CD4-positive, alpha-beta T cell (primary cell): ENCODE measurements at regions not wholly inside any gene's neighbourhood (a gene's known extent, or its start where the extent isn't known, plus 50 kb on each side); places are given as distances from the start of the nearest gene placed in this dataset.

Source experiments
- ATAC-seq: fragments of 200-7000 bp; cut with Tn5 transposase; one replicate; pipeline ENCODE4 v1.10.0; 2022; ENCODE audit warnings: mild to moderate bottlenecking; ENCODE audit not compliant: poor library complexity
- CTCF ChIA-PET: fragments of 350-600 bp; sonication (Branson Sonifier 250); formaldehyde crosslinking; loops from one replicate; lab custom pipeline; 2021; ENCODE audit warnings: antibody characterized with exemption, inconsistent platforms; lab: Charles Lee
- POLR2A ChIA-PET: fragments of 350-600 bp; sonication (Branson Sonifier 250); formaldehyde crosslinking; loops from one replicate; lab custom pipeline; 2021; ENCODE audit warnings: antibody characterized with exemption, inconsistent platforms; lab: Charles Lee
- DNase-seq, 14 experiments: peaks; one replicate each; pipeline ENCODE4 v3.0.0-alpha.2; 2013 to 2020; ENCODE audit warnings: mixed read lengths in 2 of 14
- H3K27ac ChIP-seq, 2 donors: one replicate each; pipeline versions ENCODE4 v1.5.1 to v1.7.0; 2013; ENCODE audit warnings: low read length in 2 of 2, low read depth in 1 of 2, mild to moderate bottlenecking in 1 of 2
- H3K27me3 ChIP-seq, 2 experiments: 1 replicate in 1 of 2; 2 replicates in 1 of 2; pipeline versions ENCODE4 v1.6.1 to v1.7.0; 2013; ENCODE audit warnings: low read length in 2 of 2, control low read depth in 1 of 2, mild to moderate bottlenecking in 1 of 2, moderate library complexity in 1 of 2; ENCODE audit not compliant: insufficient read depth in 2 of 2, control insufficient read depth in 1 of 2
- H3K36me3 ChIP-seq: one replicate; pipeline ENCODE4 v1.6.1; 2013; ENCODE audit warnings: low read length, control low read depth; ENCODE audit not compliant: insufficient read depth
- H3K4me1 ChIP-seq: one replicate; pipeline ENCODE4 v1.6.1; 2013; ENCODE audit warnings: low read length, control low read depth; ENCODE audit not compliant: insufficient read depth
- H3K4me3 ChIP-seq: one replicate; pipeline ENCODE4 v1.5.1; 2013; ENCODE audit warnings: mild to moderate bottlenecking, low read length, moderate library complexity
- H3K9me3 ChIP-seq, 2 experiments: 1 replicate in 1 of 2; 2 replicates in 1 of 2; pipeline versions ENCODE4 v1.6.1 to v1.7.0; 2013; ENCODE audit warnings: low read length in 2 of 2, mild to moderate bottlenecking in 2 of 2, control low read depth in 1 of 2, moderate library complexity in 1 of 2; ENCODE audit not compliant: control insufficient read depth in 1 of 2, insufficient read depth in 1 of 2
- H3K27ac Mint-ChIP-seq: one replicate; pipeline ENCODE4 v1.8.0; 2020; ENCODE audit warnings: mixed read lengths
- H3K27me3 Mint-ChIP-seq: one replicate; pipeline ENCODE4 v1.8.0; 2021; ENCODE audit warnings: mixed read lengths
- H3K36me3 Mint-ChIP-seq: one replicate; pipeline ENCODE4 v1.8.0; 2021; ENCODE audit warnings: low read depth, mixed read lengths
- H3K4me1 Mint-ChIP-seq: one replicate; pipeline ENCODE4 v1.8.0; 2021; ENCODE audit warnings: low read depth, mixed read lengths
- H3K4me3 Mint-ChIP-seq: one replicate; pipeline ENCODE4 v1.8.0; 2020; ENCODE audit warnings: mild to moderate bottlenecking, mixed read lengths
- H3K9me3 Mint-ChIP-seq: one replicate; pipeline ENCODE4 v1.8.0; 2020; ENCODE audit warnings: mixed read lengths
- CTCF ChIP-seq: fragments of 200-600 bp; IDR thresholded peaks from one replicate; pipeline ENCODE4 v1.8.0; 2022; ENCODE audit warnings: antibody characterized with exemption, mild to moderate bottlenecking
- intact Hi-C, 2 experiments: fragments of 100-400 bp; cut with DNase I in 1 of 2; cut with micrococcal nuclease in 1 of 2; formaldehyde crosslinking; loops; one replicate each; pipeline versions ENCODE4 v1.15.1 to v1.9.0; 2023 to 2025; cut with DNase I, micrococcal nuclease

GRCh38 chr2:176687944-176688343 lies 418.7 kb downstream of the MTX2 start:
- POLR2A ChIA-PET, result no interaction called here
- H3K4me1 ChIP-seq, result no peaks in the 10 kb centered on the region
- H3K27ac Mint-ChIP-seq, result no peak overlapping the region
- no peak overlapping the region for H3K27ac ChIP-seq
- peaks cover 36% of the 10 kb centered on the region for H3K27me3 Mint-ChIP-seq
- ATAC-seq (no peak), DNase-seq (no peak)
- intact Hi-C loops, result no loop called here
- no peaks in the 10 kb centered on the region for H3K9me3 Mint-ChIP-seq
- no peak for TF ChIP-seq CTCF
- peaks cover 10 to 11% of the 10 kb centered on the region in 2 experiments for H3K27me3 ChIP-seq
- no peaks in the 10 kb centered on the region for H3K36me3 ChIP-seq
- no peak overlapping the region for H3K4me3 ChIP-seq
- no peaks in the 10 kb centered on the region for H3K9me3 ChIP-seq
- H3K4me3 Mint-ChIP-seq, result no peak overlapping the region
- no peaks in the 10 kb centered on the region for H3K36me3 Mint-ChIP-seq
- CTCF ChIA-PET, result no interaction called here
- no peaks in the 10 kb centered on the region for H3K4me1 Mint-ChIP-seq

- Mint-ChIP-seq H3K4me3 (no peak overlapping the region), H3K27me3 (peaks cover 39% of the 10 kb centered on the region), H3K4me1 (no peaks in the 10 kb centered on the region), H3K9me3 (no peaks in the 10 kb centered on the region), H3K27ac (no peak overlapping the region), H3K36me3 (no peaks in the 10 kb centered on the region)
- H3K36me3 ChIP-seq, result no peaks in the 10 kb centered on the region
- no peak for TF ChIP-seq CTCF
- no peaks in the 10 kb centered on the region for H3K4me1 ChIP-seq
- DNase-seq (no peak), ATAC-seq (no peak)
- no peak overlapping the region for H3K4me3 ChIP-seq
- ChIA-PET CTCF (no interaction called here), POLR2A (no interaction called here)
- H3K27me3 ChIP-seq, result peaks cover 10 to 11% of the 10 kb centered on the region in 2 experiments
- no peaks in the 10 kb centered on the region for H3K9me3 ChIP-seq
- H3K27ac ChIP-seq, result no peak overlapping the region
- intact Hi-C loops, result no loop called here
Observed at GRCh38 chr2:176689711-176690110, 420.5 kb downstream of the MTX2 start.

GRCh38 chr2:176691471-176691870 lies 422.2 kb downstream of the MTX2 start:
- Mint-ChIP-seq H3K4me1 (no peaks in the 10 kb centered on the region), H3K36me3 (no peaks in the 10 kb centered on the region), H3K9me3 (no peaks in the 10 kb centered on the region), H3K27me3 (peaks cover 38% of the 10 kb centered on the region), H3K4me3 (no peak overlapping the region), H3K27ac (no peak overlapping the region)
- DNase-seq (no peak), ATAC-seq (no peak)
- no peaks in the 10 kb centered on the region for H3K36me3 ChIP-seq
- H3K27me3 ChIP-seq, result no peaks in the 10 kb centered on the region
- intact Hi-C loops, result no loop called here
- no peaks in the 10 kb centered on the region for H3K4me1 ChIP-seq
- ChIA-PET POLR2A (no interaction called here), CTCF (no interaction called here)
- H3K9me3 ChIP-seq, result no peaks in the 10 kb centered on the region
- H3K27ac ChIP-seq, result no peak overlapping the region
- no peak for TF ChIP-seq CTCF
- no peak overlapping the region for H3K4me3 ChIP-seq
